Fibroblast of upper back skin (primary cell): ENCODE measurements at regions not wholly inside any gene's neighbourhood (a gene's known extent, or its start where the extent isn't known, plus 50 kb on each side); places are given as distances from the start of the nearest gene placed in this dataset.

Source experiments
- DNase-seq: peaks from one replicate; pipeline ENCODE4 v3.0.0-alpha.2; 2013

DNA sequence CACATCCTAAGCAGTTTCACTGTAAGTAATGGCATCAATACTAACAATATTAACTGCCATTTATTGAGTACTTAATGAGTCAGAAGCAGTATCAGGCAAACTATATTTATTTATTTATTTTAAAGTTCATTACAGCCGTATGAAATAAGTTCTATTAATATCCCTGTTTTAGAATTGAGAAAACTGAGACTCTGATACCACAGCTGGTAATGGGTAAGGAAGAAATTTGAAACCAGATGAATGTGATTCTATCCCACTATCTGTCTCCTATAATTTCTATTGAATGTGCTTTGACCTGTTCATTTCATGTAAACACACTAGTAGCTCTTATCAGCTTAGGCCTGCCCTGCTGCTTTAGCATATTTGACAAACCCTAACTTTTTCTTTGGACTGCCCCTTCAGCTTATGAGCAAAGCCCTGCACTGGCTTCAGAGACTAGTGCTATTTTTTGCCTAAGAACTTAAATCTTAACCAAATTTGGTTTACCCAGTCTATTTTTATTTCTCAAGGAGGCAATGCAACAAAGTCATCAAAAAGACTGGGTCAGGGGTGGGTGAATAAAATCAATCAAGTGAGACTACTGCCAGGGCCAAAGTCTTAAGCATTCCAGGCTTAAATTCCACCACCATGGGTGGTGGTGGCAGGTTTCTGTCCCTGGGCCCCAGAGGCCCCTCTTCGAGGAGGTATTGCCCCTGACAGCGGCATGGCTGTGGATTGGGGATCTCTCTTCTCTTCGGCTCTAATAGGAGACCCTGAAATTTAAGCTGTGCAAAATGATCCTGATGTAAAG is 143.4 kb downstream of the DLEU7 start:
- DNase-seq: no peak

DNA sequence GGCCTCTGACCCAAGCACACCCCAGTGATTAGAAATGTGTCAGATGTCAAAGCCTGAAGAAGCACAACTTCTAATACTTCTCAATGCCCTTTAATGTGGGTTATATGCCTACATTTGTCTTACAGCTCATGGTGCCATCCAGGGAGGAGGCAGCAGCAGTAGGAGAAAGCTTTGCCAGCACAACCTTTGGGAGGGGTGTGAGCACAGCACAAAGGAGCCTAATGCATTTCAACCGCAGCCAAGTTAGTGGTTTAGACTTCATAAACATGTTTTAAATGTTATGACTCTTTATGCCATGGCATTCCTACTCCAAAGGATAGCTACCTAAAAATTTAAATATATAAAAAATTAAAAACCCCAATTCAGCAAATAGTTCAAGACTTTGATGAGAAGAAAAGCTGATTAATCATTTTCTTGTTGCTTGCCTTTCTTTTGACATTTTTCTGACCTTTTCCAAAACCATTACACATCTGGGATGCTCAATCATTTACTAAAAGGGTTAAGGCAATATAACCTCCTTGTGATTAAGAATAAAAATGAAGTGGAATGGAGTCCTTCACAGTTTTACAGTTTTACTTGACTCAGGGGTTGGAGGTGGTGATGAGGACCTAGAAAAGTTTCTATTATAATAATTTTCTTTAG is 142.7 kb downstream of the DLEU7 start:
- DNase-seq: no peak

GRCh38 chr13:50701469-50701868 is 142.0 kb downstream of the DLEU7 start:
- no peak for DNase-seq

DNA sequence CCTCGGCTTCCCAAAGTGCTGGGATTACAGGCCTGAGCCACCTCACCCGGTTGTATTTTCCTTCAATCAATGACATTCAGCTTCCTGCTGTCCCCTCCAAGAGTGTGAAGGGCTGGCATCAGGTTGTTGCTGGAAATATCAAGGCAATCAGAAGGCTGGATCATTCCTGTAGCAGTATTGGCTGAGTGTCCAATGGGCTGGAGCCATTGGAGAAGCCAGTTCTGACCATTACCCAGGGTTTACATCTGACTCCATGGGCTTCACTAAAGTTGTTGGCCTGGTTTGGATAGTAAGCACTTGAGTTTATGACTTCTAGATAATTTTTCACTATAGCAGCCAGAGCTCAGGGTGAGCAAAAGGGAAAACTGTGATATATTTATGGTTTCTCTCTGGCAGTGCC is 137.0 kb downstream of the DLEU7 start:
- DNase-seq: no peak

DNA sequence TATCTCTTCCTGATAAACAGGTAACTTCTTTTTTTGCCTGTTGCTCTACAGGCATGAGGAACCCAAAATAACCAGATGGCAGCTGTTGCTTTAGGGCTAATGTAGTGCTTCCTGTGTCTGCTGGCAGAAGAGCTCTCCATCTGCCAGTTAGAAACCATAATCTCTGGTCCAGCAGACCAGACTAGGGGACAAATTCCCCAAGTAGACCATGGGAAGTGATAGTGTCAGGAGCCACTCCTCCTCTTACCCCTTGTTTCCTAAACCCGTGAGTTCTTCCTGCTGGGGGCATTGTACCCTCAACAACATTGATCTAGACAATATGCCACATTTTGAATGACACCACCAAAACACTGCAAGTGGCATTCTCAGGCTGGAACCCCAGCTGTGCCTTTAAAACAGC is 135.9 kb downstream of the DLEU7 start:
- DNase-seq: no peak

- no peak for DNase-seq
These were observed 135.0 kb downstream of the DLEU7 start for GRCh38 chr13:50708461-50708860.

- peak; percentile 60 for DNase-seq
These were observed 134.4 kb downstream of the DLEU7 start for GRCh38 chr13:50709058-50709457.

DNA sequence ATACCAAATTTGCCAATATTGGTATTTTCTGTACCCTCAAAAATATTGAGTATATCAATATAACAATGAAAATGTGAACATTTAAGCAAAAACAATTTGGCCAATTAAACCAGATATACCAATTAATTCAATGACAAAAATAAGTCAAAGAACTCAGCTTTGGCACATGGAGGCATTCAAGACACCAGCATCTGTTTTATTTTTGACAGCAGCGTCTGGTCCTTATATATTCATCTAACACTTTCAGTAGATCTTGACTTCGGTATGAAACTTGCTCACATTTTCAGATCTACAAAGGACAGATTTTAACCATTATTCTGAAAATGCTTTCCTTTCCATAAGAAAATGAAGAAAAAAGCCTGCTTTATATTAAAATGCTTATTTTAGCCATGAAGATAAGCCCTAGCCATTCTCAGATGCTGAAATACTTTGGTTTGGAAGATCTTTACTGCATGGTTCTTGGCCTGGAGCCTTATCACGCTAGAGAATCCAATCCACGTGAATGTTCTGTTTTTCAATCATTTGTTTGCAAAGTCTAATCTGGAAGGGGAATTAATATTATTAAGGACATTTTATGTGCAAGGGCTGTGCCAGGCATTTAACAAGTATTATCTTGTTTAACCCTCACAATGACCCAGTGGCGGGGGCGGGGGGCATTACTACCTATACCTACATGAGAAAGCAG is 132.2 kb downstream of the DLEU7 start:
- DNase-seq: no peak

DNA sequence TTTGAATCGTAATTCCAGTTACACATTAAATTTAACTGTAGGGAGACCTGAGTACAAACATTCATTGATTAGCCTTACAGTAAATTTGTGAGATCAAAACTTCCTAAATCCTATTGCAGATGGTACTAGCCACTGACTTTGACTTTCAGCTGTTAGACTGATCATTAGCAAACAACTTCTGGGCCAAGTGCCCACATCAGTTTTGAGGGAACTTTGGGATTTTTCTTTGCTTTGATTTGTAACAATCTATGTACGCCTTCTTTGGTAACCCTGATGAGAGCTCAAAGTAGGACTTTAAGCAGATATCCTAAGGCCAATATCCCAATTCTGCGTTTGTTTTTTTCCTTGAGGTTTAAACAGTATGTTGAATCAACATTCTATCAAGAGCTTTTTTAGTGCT is 131.5 kb downstream of the DLEU7 start:
- no peak for DNase-seq

DNA sequence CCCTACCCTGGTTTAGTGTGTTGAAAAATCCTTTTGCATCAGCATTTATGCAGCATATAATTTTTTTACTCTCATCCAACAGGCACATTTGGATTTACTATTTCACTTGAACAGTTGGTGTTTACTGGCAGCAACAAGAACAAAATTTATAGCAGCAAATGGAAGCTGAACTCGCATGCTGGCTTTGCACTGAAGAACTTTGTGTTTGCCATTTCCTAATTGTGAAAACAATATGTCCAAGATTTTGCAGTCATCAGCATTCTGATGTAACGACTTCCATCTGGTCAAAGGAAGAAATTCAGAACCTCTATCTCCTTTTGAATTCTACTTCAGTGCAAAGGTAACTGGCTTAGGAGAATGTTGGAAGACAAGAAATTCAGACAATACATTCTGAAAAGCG is 131.0 kb downstream of the DLEU7 start:
- DNase-seq: no peak

DNA sequence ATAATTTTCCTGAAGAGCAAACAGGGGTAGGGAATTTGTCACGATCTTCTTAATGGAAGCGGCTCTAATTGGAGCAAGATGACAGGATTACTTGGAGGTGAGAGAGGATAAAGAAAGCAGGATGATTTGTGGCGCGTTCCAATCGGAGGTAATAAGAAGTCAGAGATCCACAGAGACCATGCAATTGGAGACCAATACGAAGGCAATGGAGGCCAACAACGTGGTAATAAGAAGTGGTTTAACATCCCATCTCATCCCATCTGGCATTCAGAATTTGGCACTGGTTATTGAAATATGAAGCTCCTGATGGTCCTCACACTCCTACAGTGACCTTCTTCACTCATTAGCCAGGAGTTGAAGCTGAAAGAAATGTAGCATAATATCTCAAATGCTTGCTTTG is 130.6 kb downstream of the DLEU7 start:
- peak; percentile 61 for DNase-seq

- peak; percentile 93 for DNase-seq
These were observed 129.8 kb downstream of the DLEU7 start for GRCh38 chr13:50713523-50714248.

GRCh38 chr13:50714891-50715290 is 128.6 kb downstream of the DLEU7 start:
- no peak for DNase-seq

DNA sequence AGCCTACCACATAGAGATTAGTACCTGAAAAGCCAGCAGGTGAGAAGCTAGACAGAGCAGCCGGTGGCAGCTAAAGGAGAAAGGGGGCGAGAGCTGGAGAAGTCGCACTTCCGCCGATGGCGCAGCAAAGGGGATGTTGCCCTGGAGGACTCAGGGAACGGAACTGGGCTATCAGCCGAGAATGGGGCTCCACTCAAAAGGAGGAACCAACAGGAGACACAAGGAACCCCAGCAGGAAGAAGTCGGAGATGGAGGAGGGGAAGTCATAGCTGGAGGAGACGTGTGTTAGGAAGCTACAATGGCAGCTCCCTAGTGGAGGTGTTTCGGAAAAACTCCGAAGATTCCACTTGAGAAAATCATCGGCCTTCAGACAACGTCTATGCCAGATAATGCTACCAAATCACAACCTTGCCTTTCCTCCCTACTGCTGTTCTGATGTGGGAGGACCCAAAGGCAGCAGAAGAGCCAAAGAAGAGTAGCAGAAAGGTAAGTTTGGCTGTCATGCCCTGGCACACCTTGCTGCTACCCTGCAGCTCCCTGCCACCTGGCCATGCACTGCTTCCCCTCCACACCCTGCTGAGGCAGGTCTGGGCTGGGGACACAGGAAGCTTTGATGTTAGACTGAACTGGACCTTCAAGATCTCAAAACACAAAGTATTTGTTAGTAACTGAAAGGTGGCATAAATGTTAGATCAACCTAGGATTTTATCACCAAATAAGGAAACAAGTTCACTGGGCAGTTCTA is 127.9 kb downstream of the DLEU7 start:
- DNase-seq: no peak

GRCh38 chr13:50720861-50721671 is 122.4 kb downstream of the DLEU7 start:
- DNase-seq: no peak

DNA sequence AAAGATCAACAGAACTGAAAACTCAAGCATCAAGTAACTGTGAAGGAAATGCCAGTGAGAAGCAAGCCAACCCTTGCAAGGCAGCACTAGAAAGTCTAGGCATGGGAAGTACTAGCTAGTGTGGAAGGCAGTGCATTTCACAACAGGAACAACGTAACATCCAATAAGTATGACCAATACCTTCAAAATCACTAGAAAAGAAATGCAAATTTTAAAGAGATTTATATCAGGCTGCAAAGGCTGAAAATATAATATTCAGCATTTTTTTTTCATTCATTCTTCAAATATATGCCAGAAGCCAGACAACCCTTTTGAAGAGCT is 121.9 kb downstream of the DLEU7 start:
- DNase-seq: no peak

- DNase-seq: no peak
These were observed 120.9 kb downstream of the DLEU7 start for GRCh38 chr13:50722440-50723125.

- DNase-seq: no peak
These were observed 119.1 kb downstream of the DLEU7 start for GRCh38 chr13:50724438-50724837.

DNA sequence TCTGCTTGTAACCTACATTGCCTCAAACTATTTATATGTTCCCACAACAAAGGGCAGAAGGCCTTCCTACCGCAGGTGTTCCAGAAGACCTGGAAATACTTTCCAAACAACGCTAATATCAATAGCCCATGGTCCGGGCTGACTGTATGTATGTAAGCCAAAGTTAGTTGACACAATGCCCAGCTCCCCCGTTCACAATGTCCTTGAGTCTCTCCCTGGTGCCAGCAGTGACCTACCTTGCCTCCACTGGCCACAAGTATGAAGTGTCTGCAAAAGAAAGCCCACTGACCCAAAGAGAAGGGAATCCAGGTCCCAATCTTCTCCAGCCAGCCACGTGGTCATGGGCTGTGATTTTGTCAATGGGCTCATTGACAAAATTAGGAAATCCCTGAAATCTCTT is 118.6 kb downstream of the DLEU7 start:
- no peak for DNase-seq

- no peak for DNase-seq
These were observed 117.3 kb downstream of the DLEU7 start for GRCh38 chr13:50726164-50726563.

DNA sequence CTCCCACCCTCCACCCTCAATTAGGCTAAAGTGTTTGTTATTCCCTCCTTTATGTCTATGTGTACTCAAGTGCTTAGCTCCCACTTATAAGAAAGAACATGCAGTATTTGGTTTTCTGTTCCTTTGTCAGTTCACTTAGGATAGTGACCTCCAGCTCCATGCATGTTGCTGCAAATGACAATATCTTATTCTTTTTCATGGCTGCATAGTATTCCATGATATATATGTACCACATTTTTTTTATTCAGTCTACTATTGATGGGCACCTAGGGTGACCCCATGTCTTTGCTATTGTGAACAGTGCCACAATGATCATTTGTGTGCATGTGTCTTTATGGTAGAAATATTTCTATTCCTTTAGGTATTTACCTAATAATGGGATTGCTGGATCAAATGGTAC is 114.3 kb downstream of the DLEU7 start:
- DNase-seq: no peak
